GM12892 (cell line): ENCODE measurements at regions not wholly inside any gene's neighbourhood (a gene's known extent, or its start where the extent isn't known, plus 50 kb on each side); places are given as distances from the start of the nearest gene placed in this dataset.

ENCODE experiments used
- DNase-seq: peaks from one replicate; pipeline ENCODE4 v3.0.0; 2011; ENCODE audit not compliant: insufficient read length
- FAIRE-seq: peaks from 2 replicates; lab custom pipeline; 2011; peaks lifted over from hg19 to GRCh38; lab: Jason Lieb, UNC
- POLR2A ChIP-seq: IDR thresholded peaks from 2 replicates; pipeline ENCODE4 v1.6.1; 2011; ENCODE audit warnings: low read depth, low read length, control low read depth
- POLR2AphosphoS5 ChIP-seq: IDR thresholded peaks from 2 replicates; pipeline ENCODE4 v1.6.1; 2011; ENCODE audit warnings: low read depth, low read length, control low read depth
- TAF1 ChIP-seq: IDR thresholded peaks from 2 replicates; pipeline ENCODE4 v1.6.1; 2011; ENCODE audit warnings: low read depth, mild to moderate bottlenecking, control low read depth, low read length, borderline replicate concordance

- no peak for TF ChIP-seq POLR2AphosphoS5
- no peak for TF ChIP-seq TAF1
- TF ChIP-seq POLR2A = no peak
- FAIRE-seq (no peak), DNase-seq (no peak)
Measured at GRCh38 chr18:66124394-66124793, 373.6 kb downstream of the CDH7 start.

- DNase-seq (no peak), FAIRE-seq (no peak)
- no peak for TF ChIP-seq TAF1
- no peak for TF ChIP-seq POLR2A
- no peak for TF ChIP-seq POLR2AphosphoS5
Measured at GRCh38 chr18:66119347-66119746, 368.5 kb downstream of the CDH7 start.

- TF ChIP-seq POLR2AphosphoS5 (no peak), POLR2A (no peak), TAF1 (no peak)
- DNase-seq (no peak), FAIRE-seq (no peak)
Measured at GRCh38 chr18:66111018-66111417, 360.2 kb downstream of the CDH7 start.

GRCh38 chr18:66110607-66111006, 359.8 kb downstream of the CDH7 start:
- no peak for TF ChIP-seq TAF1
- TF ChIP-seq POLR2A = no peak
- TF ChIP-seq POLR2AphosphoS5 = no peak
- DNase-seq = no peak
- FAIRE-seq = no peak

- DNase-seq (no peak), FAIRE-seq (no peak)
- TF ChIP-seq POLR2A (no peak), POLR2AphosphoS5 (no peak), TAF1 (no peak)
Measured at GRCh38 chr18:66109981-66110380, 359.2 kb downstream of the CDH7 start.

- TF ChIP-seq TAF1 = no peak
- TF ChIP-seq POLR2A = no peak
- TF ChIP-seq POLR2AphosphoS5 = no peak
- DNase-seq (no peak), FAIRE-seq (no peak)
Measured at GRCh38 chr18:66107546-66107945, 356.7 kb downstream of the CDH7 start.

GRCh38 chr18:66105016-66105415, 354.2 kb downstream of the CDH7 start:
- TF ChIP-seq POLR2AphosphoS5 (no peak), TAF1 (no peak), POLR2A (no peak)
- FAIRE-seq = no peak
- DNase-seq = no peak

GRCh38 chr18:66103550-66103949, 352.7 kb downstream of the CDH7 start:
- FAIRE-seq (no peak), DNase-seq (no peak)
- TF ChIP-seq TAF1 (no peak), POLR2A (no peak), POLR2AphosphoS5 (no peak)

GRCh38 chr18:66083078-66083477, 332.3 kb downstream of the CDH7 start:
- TF ChIP-seq TAF1 (no peak), POLR2AphosphoS5 (no peak), POLR2A (no peak)
- no peak for FAIRE-seq
- no peak for DNase-seq

GRCh38 chr18:66078925-66079800, 328.4 kb downstream of the CDH7 start:
- no peak for FAIRE-seq
- no peak for TF ChIP-seq POLR2AphosphoS5
- no peak for DNase-seq

- TF ChIP-seq TAF1 (no peak), POLR2A (no peak), POLR2AphosphoS5 (no peak)
- DNase-seq = no peak
- no peak for FAIRE-seq
Measured at GRCh38 chr18:66077066-66077465, 326.3 kb downstream of the CDH7 start.

- DNase-seq (no peak), FAIRE-seq (no peak)
- TF ChIP-seq TAF1 (no peak), POLR2A (no peak), POLR2AphosphoS5 (no peak)
Measured at GRCh38 chr18:66066191-66066590, 315.4 kb downstream of the CDH7 start.

GRCh38 chr18:66048406-66048805, 297.6 kb downstream of the CDH7 start:
- TF ChIP-seq TAF1 (no peak), POLR2AphosphoS5 (no peak), POLR2A (no peak)
- no peak for FAIRE-seq
- no peak for DNase-seq
